ENCODE measurements at regions not wholly inside any gene's neighbourhood (a gene's known extent, or its start where the extent isn't known, plus 50 kb on each side); places are given as distances from the start of the nearest gene placed in this dataset.

DNA sequence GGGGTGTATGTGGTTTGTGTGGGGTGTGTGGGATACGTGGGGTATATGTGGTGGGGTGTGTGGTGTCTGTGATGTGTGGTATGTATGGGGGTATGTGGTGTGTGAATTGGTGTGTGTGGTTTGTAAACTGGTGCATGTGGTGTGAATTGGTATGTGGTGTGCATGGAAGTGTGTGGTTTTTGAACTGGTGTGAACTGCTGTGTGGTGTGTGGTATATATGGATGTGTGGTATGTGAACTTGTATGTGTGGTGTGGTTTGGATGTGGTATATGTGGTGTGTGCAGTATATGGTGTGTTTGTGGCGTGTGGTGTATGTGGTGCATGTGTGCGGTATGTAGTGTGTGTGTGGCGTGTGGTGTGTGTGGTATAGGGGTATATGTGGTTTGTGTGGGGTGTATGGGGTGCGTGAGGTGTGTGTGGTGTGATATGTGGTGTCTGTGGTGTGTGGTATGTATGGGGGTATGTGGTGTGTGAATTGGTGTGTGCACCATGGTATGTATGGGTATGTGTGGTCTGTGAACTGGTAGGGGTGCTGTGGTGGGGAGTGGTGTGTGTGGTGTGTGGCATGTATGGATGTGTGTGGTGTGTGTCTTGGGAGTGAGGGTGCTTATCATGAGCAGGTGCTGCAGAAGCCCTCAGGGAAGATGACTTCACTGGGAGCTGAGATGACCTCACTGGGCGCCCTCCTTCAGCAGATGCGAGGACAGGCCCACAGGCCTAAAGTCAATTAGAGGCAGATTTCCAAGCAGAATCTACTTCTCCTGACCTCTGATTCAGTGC lies 209.6 kb upstream of the TNP1 start:
- TF ChIP-seq, protein P1, sequence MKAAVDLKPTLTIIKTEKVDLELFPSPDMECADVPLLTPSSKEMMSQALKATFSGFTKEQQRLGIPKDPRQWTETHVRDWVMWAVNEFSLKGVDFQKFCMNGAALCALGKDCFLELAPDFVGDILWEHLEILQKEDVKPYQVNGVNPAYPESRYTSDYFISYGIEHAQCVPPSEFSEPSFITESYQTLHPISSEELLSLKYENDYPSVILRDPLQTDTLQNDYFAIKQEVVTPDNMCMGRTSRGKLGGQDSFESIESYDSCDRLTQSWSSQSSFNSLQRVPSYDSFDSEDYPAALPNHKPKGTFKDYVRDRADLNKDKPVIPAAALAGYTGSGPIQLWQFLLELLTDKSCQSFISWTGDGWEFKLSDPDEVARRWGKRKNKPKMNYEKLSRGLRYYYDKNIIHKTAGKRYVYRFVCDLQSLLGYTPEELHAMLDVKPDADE (IDR thresholded peaks at IDR 0.05), result no peak
- TF ChIP-seq POLR2AphosphoS5 (IDR thresholded peaks at IDR 0.05; ENCODE audit: low read depth) (no peak), ZNF331 (CRISPR knock-in tag; IDR thresholded peaks at IDR 0.05; ENCODE audit: low read depth) (no peak), ZNF114 (CRISPR knock-in tag; IDR thresholded peaks at IDR 0.05) (no peak), CREB1 (CRISPR knock-in tag; IDR thresholded peaks at IDR 0.05; ENCODE audit: low read depth) (no peak), STAT1 (IDR thresholded peaks at IDR 0.05; ENCODE audit: unreplicated experiment) (no peak), EZH2phosphoT487 (IDR thresholded peaks at IDR 0.05; ENCODE audit: unreplicated experiment) (no peak), JUNB (IDR thresholded peaks at IDR 0.05; ENCODE audit: unreplicated experiment) (no peak), EZH2 (IDR thresholded peaks at IDR 0.05; ENCODE audit: low read depth, unreplicated experiment) (no peak), NANOG (IDR thresholded peaks at IDR 0.05; ENCODE audit: borderline replicate concordance) (no peak)
- TF ChIP-seq, protein P2, sequence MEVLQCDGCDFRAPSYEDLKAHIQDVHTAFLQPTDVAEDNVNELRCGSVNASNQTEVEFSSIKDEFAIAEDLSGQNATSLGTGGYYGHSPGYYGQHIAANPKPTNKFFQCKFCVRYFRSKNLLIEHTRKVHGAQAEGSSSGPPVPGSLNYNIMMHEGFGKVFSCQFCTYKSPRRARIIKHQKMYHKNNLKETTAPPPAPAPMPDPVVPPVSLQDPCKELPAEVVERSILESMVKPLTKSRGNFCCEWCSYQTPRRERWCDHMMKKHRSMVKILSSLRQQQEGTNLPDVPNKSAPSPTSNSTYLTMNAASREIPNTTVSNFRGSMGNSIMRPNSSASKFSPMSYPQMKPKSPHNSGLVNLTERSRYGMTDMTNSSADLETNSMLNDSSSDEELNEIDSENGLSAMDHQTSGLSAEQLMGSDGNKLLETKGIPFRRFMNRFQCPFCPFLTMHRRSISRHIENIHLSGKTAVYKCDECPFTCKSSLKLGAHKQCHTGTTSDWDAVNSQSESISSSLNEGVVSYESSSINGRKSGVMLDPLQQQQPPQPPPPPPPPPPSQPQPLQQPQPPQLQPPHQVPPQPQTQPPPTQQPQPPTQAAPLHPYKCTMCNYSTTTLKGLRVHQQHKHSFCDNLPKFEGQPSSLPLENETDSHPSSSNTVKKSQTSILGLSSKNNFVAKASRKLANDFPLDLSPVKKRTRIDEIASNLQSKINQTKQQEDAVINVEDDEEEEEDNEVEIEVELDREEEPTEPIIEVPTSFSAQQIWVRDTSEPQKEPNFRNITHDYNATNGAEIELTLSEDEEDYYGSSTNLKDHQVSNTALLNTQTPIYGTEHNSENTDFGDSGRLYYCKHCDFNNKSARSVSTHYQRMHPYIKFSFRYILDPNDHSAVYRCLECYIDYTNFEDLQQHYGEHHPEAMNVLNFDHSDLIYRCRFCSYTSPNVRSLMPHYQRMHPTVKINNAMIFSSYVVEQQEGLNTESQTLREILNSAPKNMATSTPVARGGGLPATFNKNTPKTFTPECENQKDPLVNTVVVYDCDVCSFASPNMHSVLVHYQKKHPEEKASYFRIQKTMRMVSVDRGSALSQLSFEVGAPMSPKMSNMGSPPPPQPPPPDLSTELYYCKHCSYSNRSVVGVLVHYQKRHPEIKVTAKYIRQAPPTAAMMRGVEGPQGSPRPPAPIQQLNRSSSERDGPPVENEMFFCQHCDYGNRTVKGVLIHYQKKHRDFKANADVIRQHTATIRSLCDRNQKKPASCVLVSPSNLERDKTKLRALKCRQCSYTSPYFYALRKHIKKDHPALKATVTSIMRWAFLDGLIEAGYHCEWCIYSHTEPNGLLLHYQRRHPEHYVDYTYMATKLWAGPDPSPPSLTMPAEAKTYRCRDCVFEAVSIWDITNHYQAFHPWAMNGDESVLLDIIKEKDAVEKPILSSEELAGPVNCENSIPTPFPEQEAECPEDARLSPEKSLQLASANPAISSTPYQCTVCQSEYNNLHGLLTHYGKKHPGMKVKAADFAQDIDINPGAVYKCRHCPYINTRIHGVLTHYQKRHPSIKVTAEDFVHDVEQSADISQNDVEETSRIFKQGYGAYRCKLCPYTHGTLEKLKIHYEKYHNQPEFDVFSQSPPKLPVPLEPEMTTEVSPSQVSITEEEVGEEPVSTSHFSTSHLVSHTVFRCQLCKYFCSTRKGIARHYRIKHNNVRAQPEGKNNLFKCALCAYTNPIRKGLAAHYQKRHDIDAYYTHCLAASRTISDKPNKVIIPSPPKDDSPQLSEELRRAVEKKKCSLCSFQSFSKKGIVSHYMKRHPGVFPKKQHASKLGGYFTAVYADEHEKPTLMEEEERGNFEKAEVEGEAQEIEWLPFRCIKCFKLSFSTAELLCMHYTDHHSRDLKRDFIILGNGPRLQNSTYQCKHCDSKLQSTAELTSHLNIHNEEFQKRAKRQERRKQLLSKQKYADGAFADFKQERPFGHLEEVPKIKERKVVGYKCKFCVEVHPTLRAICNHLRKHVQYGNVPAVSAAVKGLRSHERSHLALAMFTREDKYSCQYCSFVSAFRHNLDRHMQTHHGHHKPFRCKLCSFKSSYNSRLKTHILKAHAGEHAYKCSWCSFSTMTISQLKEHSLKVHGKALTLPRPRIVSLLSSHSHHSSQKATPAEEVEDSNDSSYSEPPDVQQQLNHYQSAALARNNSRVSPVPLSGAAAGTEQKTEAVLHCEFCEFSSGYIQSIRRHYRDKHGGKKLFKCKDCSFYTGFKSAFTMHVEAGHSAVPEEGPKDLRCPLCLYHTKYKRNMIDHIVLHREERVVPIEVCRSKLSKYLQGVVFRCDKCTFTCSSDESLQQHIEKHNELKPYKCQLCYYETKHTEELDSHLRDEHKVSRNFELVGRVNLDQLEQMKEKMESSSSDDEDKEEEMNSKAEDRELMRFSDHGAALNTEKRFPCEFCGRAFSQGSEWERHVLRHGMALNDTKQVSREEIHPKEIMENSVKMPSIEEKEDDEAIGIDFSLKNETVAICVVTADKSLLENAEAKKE (CRISPR knock-in tag; IDR thresholded peaks at IDR 0.05), result no peak
- TF ChIP-seq, protein P3, sequence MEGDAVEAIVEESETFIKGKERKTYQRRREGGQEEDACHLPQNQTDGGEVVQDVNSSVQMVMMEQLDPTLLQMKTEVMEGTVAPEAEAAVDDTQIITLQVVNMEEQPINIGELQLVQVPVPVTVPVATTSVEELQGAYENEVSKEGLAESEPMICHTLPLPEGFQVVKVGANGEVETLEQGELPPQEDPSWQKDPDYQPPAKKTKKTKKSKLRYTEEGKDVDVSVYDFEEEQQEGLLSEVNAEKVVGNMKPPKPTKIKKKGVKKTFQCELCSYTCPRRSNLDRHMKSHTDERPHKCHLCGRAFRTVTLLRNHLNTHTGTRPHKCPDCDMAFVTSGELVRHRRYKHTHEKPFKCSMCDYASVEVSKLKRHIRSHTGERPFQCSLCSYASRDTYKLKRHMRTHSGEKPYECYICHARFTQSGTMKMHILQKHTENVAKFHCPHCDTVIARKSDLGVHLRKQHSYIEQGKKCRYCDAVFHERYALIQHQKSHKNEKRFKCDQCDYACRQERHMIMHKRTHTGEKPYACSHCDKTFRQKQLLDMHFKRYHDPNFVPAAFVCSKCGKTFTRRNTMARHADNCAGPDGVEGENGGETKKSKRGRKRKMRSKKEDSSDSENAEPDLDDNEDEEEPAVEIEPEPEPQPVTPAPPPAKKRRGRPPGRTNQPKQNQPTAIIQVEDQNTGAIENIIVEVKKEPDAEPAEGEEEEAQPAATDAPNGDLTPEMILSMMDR (conservative IDR thresholded peaks at IDR 0.05; ENCODE audit: low read depth in 2 of 2), result no peak
- TF ChIP-seq, protein P4, sequence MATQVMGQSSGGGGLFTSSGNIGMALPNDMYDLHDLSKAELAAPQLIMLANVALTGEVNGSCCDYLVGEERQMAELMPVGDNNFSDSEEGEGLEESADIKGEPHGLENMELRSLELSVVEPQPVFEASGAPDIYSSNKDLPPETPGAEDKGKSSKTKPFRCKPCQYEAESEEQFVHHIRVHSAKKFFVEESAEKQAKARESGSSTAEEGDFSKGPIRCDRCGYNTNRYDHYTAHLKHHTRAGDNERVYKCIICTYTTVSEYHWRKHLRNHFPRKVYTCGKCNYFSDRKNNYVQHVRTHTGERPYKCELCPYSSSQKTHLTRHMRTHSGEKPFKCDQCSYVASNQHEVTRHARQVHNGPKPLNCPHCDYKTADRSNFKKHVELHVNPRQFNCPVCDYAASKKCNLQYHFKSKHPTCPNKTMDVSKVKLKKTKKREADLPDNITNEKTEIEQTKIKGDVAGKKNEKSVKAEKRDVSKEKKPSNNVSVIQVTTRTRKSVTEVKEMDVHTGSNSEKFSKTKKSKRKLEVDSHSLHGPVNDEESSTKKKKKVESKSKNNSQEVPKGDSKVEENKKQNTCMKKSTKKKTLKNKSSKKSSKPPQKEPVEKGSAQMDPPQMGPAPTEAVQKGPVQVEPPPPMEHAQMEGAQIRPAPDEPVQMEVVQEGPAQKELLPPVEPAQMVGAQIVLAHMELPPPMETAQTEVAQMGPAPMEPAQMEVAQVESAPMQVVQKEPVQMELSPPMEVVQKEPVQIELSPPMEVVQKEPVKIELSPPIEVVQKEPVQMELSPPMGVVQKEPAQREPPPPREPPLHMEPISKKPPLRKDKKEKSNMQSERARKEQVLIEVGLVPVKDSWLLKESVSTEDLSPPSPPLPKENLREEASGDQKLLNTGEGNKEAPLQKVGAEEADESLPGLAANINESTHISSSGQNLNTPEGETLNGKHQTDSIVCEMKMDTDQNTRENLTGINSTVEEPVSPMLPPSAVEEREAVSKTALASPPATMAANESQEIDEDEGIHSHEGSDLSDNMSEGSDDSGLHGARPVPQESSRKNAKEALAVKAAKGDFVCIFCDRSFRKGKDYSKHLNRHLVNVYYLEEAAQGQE (IDR thresholded peaks at IDR 0.05; ENCODE audit: unreplicated experiment), result no peak
- Histone ChIP-seq H3K4me1 (ENCODE audit: insufficient read depth) (0 out of 2 replicates have a peak, but pooled peaks cover 5% of the 10 kb centered on the region), H3F3A (replicated peaks; ENCODE audit: low read depth) (no peaks in the 10 kb centered on the region), H4K20me1 (replicated peaks; ENCODE audit: insufficient read depth) (no peaks in the 10 kb centered on the region), H2AFZ (no peak overlapping the region), H3K4me2 (no peak overlapping the region), H3K36me3 (ENCODE audit: insufficient read depth) (no peaks in the 10 kb centered on the region), H3K79me2 (replicated peaks; ENCODE audit: insufficient read depth) (no peaks in the 10 kb centered on the region), H3K4me3 (no peak overlapping the region), H3K27ac (ENCODE audit: low read depth) (no peak overlapping the region), H3K27me3 (ENCODE audit: insufficient read depth) (no peaks in the 10 kb centered on the region), H3K9me2 (ENCODE audit: insufficient read depth) (no peaks in the 10 kb centered on the region)
- DNase-seq (ENCODE audit: low spot score) (no peak), ATAC-seq (no peak)
- H3K36me3 Mint-ChIP-seq (ENCODE audit: low read depth), result no peaks in the 10 kb centered on the region; the same call in 2 of the 3 replicates
- no peak overlapping the region for H3K27ac Mint-ChIP-seq
- H3K9me3 Mint-ChIP-seq, result peaks cover 7% of the 10 kb centered on the region; the same call in 2 of the 3 replicates
- H3K4me3 Mint-ChIP-seq, result no peak overlapping the region
- peaks cover 3% of the 10 kb centered on the region for H3K4me1 Mint-ChIP-seq
- peaks cover 1% of the 10 kb centered on the region for H3K27me3 Mint-ChIP-seq (ENCODE audit: insufficient read depth, low read depth, poor library complexity)
